T-helper 2 cell treated with Interferon-gamma antibody and Interleukin-4, amounts not matched to agents 5 μg/mL and 100 μg/mL, for 36 hours (primary cell): ENCODE measurements at regions not wholly inside any gene's neighbourhood (a gene's known extent, or its start where the extent isn't known, plus 50 kb on each side); places are given as distances from the start of the nearest gene placed in this dataset.

ENCODE experiments used
- DNase-seq: peaks from one replicate; pipeline ENCODE4 v3.0.0; 2021; ENCODE audit warnings: low spot score
- H3K27ac Mint-ChIP-seq: one replicate; pipeline ENCODE4 v1.8.0; 2021; ENCODE audit warnings: mild to moderate bottlenecking, mixed read lengths
- H3K27me3 Mint-ChIP-seq: one replicate; pipeline ENCODE4 v1.8.0; 2021; ENCODE audit warnings: low read depth, mixed read lengths
- H3K36me3 Mint-ChIP-seq: one replicate; pipeline ENCODE4 v1.8.0; 2021; ENCODE audit warnings: low read depth, mixed read lengths
- H3K4me1 Mint-ChIP-seq: one replicate; pipeline ENCODE4 v1.8.0; 2021; ENCODE audit warnings: low read depth, mixed read lengths
- H3K4me3 Mint-ChIP-seq: one replicate; pipeline ENCODE4 v1.8.0; 2022; ENCODE audit warnings: mild to moderate bottlenecking, moderate library complexity, mixed read lengths
- H3K9me3 Mint-ChIP-seq: one replicate; pipeline ENCODE4 v1.8.0; 2021; ENCODE audit warnings: mixed read lengths

- H3K27ac Mint-ChIP-seq = no peak overlapping the region
- DNase-seq = no peak
- H3K4me3 Mint-ChIP-seq = no peak overlapping the region
- H3K9me3 Mint-ChIP-seq = no peaks in the 10 kb centered on the region
- H3K27me3 Mint-ChIP-seq = peaks cover 26% of the 10 kb centered on the region
- H3K36me3 Mint-ChIP-seq = no peaks in the 10 kb centered on the region
- H3K4me1 Mint-ChIP-seq = no peaks in the 10 kb centered on the region
Observed at GRCh38 chr1:233435622-233436021, 108.1 kb downstream of the MAP3K21 start.

- H3K27me3 Mint-ChIP-seq = peaks cover 18% of the 10 kb centered on the region
- no peak overlapping the region for H3K4me3 Mint-ChIP-seq
- H3K36me3 Mint-ChIP-seq = no peaks in the 10 kb centered on the region
- no peaks in the 10 kb centered on the region for H3K4me1 Mint-ChIP-seq
- no peaks in the 10 kb centered on the region for H3K9me3 Mint-ChIP-seq
- DNase-seq = no peak
- no peak overlapping the region for H3K27ac Mint-ChIP-seq
Observed at GRCh38 chr1:233439721-233440120, 112.2 kb downstream of the MAP3K21 start.

- Mint-ChIP-seq H3K36me3 (no peaks in the 10 kb centered on the region), H3K4me3 (no peak overlapping the region)
- DNase-seq = peak; percentile 6
Observed at GRCh38 chr1:233440951-233441401, 113.5 kb downstream of the MAP3K21 start.

GRCh38 chr1:233442026-233442780, 114.7 kb downstream of the MAP3K21 start:
- DNase-seq = no peak
- no peaks in the 10 kb centered on the region for H3K36me3 Mint-ChIP-seq
- H3K27me3 Mint-ChIP-seq = peaks cover 12% of the 10 kb centered on the region
- no peak overlapping the region for H3K4me3 Mint-ChIP-seq
- H3K9me3 Mint-ChIP-seq = no peaks in the 10 kb centered on the region
- no peaks in the 10 kb centered on the region for H3K4me1 Mint-ChIP-seq
- H3K27ac Mint-ChIP-seq = no peak overlapping the region

More at GRCh38 chr1:233440951-233441401, 113.5 kb downstream of the MAP3K21 start:
- H3K27ac Mint-ChIP-seq = no peak overlapping the region
- peaks cover 12% of the 10 kb centered on the region for H3K27me3 Mint-ChIP-seq
- no peaks in the 10 kb centered on the region for H3K9me3 Mint-ChIP-seq
- no peaks in the 10 kb centered on the region for H3K4me1 Mint-ChIP-seq

GRCh38 chr1:233443040-233443760, 115.7 kb downstream of the MAP3K21 start:
- no peaks in the 10 kb centered on the region for H3K36me3 Mint-ChIP-seq
- H3K27me3 Mint-ChIP-seq = peaks cover 12% of the 10 kb centered on the region
- no peak for DNase-seq
- no peak overlapping the region for H3K27ac Mint-ChIP-seq
- H3K9me3 Mint-ChIP-seq = no peaks in the 10 kb centered on the region
- H3K4me1 Mint-ChIP-seq = no peaks in the 10 kb centered on the region
- H3K4me3 Mint-ChIP-seq = no peak overlapping the region

GRCh38 chr1:233444484-233444883, 117.0 kb downstream of the MAP3K21 start:
- Mint-ChIP-seq H3K27ac (no peak overlapping the region), H3K36me3 (no peaks in the 10 kb centered on the region), H3K4me3 (no peak overlapping the region), H3K9me3 (no peaks in the 10 kb centered on the region), H3K4me1 (no peaks in the 10 kb centered on the region), H3K27me3 (peaks cover 9% of the 10 kb centered on the region)
- no peak for DNase-seq

GRCh38 chr1:233445737-233446136, 118.2 kb downstream of the MAP3K21 start:
- no peaks in the 10 kb centered on the region for H3K4me1 Mint-ChIP-seq
- no peak for DNase-seq
- H3K27me3 Mint-ChIP-seq = peaks cover 5% of the 10 kb centered on the region
- no peak overlapping the region for H3K27ac Mint-ChIP-seq
- no peaks in the 10 kb centered on the region for H3K36me3 Mint-ChIP-seq
- no peaks in the 10 kb centered on the region for H3K9me3 Mint-ChIP-seq
- H3K4me3 Mint-ChIP-seq = no peak overlapping the region

- no peaks in the 10 kb centered on the region for H3K9me3 Mint-ChIP-seq
- no peak for DNase-seq
- peaks cover 7% of the 10 kb centered on the region for H3K27me3 Mint-ChIP-seq
- H3K4me1 Mint-ChIP-seq = no peaks in the 10 kb centered on the region
- H3K4me3 Mint-ChIP-seq = no peak overlapping the region
- H3K27ac Mint-ChIP-seq = no peak overlapping the region
- H3K36me3 Mint-ChIP-seq = no peaks in the 10 kb centered on the region
Observed at GRCh38 chr1:233446935-233447334, 119.4 kb downstream of the MAP3K21 start.

- no peak for DNase-seq
- no peak overlapping the region for H3K4me3 Mint-ChIP-seq
- no peaks in the 10 kb centered on the region for H3K36me3 Mint-ChIP-seq
- no peaks in the 10 kb centered on the region for H3K9me3 Mint-ChIP-seq
- H3K4me1 Mint-ChIP-seq = no peaks in the 10 kb centered on the region
- H3K27ac Mint-ChIP-seq = no peak overlapping the region
- H3K27me3 Mint-ChIP-seq = peaks cover 4% of the 10 kb centered on the region
Observed at GRCh38 chr1:233448109-233448689, 120.7 kb downstream of the MAP3K21 start.

- H3K9me3 Mint-ChIP-seq = no peaks in the 10 kb centered on the region
- H3K27me3 Mint-ChIP-seq = peaks cover 7% of the 10 kb centered on the region
- no peaks in the 10 kb centered on the region for H3K36me3 Mint-ChIP-seq
- H3K4me3 Mint-ChIP-seq = no peak overlapping the region
- no peaks in the 10 kb centered on the region for H3K4me1 Mint-ChIP-seq
- no peak for DNase-seq
- no peak overlapping the region for H3K27ac Mint-ChIP-seq
Observed at GRCh38 chr1:233452724-233453123, 125.2 kb downstream of the MAP3K21 start.

- H3K4me1 Mint-ChIP-seq = no peaks in the 10 kb centered on the region
- peaks cover 9% of the 10 kb centered on the region for H3K27me3 Mint-ChIP-seq
- H3K4me3 Mint-ChIP-seq = no peak overlapping the region
- H3K27ac Mint-ChIP-seq = no peak overlapping the region
- H3K9me3 Mint-ChIP-seq = no peaks in the 10 kb centered on the region
- no peaks in the 10 kb centered on the region for H3K36me3 Mint-ChIP-seq
- no peak for DNase-seq
Observed at GRCh38 chr1:233453433-233454200, 126.1 kb downstream of the MAP3K21 start.

- H3K27ac Mint-ChIP-seq = no peak overlapping the region
- no peak overlapping the region for H3K4me3 Mint-ChIP-seq
- no peaks in the 10 kb centered on the region for H3K4me1 Mint-ChIP-seq
- no peaks in the 10 kb centered on the region for H3K9me3 Mint-ChIP-seq
- no peaks in the 10 kb centered on the region for H3K36me3 Mint-ChIP-seq
- H3K27me3 Mint-ChIP-seq = peaks cover 3% of the 10 kb centered on the region
- no peak for DNase-seq
Observed at GRCh38 chr1:233459470-233459945, 132.0 kb downstream of the MAP3K21 start.

GRCh38 chr1:233459968-233460367, 132.4 kb downstream of the MAP3K21 start:
- Mint-ChIP-seq H3K27me3 (peaks cover 3% of the 10 kb centered on the region), H3K4me1 (no peaks in the 10 kb centered on the region), H3K27ac (no peak overlapping the region), H3K9me3 (no peaks in the 10 kb centered on the region), H3K36me3 (no peaks in the 10 kb centered on the region), H3K4me3 (no peak overlapping the region)
- no peak for DNase-seq
